Peyer's patch (tissue), 4 donors: ENCODE measurements at regions not wholly inside any gene's neighbourhood (a gene's known extent, or its start where the extent isn't known, plus 50 kb on each side); places are given as distances from the start of the nearest gene placed in this dataset.
"Not testable (repeated sequence)": the region's sequence is repeated elsewhere in the genome, so short reads cannot be mapped to it uniquely, and the experiment has no call there.

Experiments used
- DNase-seq, 3 donors: peaks; one replicate each; pipeline ENCODE4 v3.0.0-alpha.2; 2017 to 2019
- H3K27ac ChIP-seq, 4 donors: fragments of 200-600 bp; sonication (generic); one replicate each; pipeline ENCODE4 v1.5.1; 2016 to 2019
- H3K27me3 ChIP-seq, 2 donors: fragments of 200-600 bp; sonication (generic); one replicate each; pipeline ENCODE4 v1.5.1; 2019
- H3K36me3 ChIP-seq, 3 donors: fragments of 200-600 bp; sonication (generic); one replicate each; pipeline ENCODE4 v1.5.1; 2016 to 2019
- H3K4me1 ChIP-seq, 4 donors: fragments of 200-600 bp; sonication (generic); one replicate each; pipeline ENCODE4 v1.5.1; 2016 to 2019
- H3K4me3 ChIP-seq, 4 donors: fragments of 200-600 bp; sonication (generic); 1 replicate in 3 of 4; 2 replicates in 1 of 4; pipeline ENCODE4 v1.5.1; 2016 to 2019; ENCODE audit warnings: mild to moderate bottlenecking in 1 of 4
- H3K9me3 ChIP-seq, 4 donors: fragments of 200-600 bp; sonication (generic); one replicate each; pipeline ENCODE4 v1.5.1; 2016 to 2019; ENCODE audit warnings: mild to moderate bottlenecking in 1 of 4
- CTCF ChIP-seq, 6 experiments: fragments of 450-650 bp in 4 of 6; fragments of 200-600 bp in 2 of 6; sonication (generic) in 1 of 6; IDR thresholded peaks; one replicate each; pipeline ENCODE4 v1.5.1; 2017 to 2019; ENCODE audit warnings: antibody characterized with exemption in 6 of 6, mild to moderate bottlenecking in 3 of 6, moderate library complexity in 1 of 6
- POLR2A ChIP-seq, 2 donors: fragments of 450-650 bp; IDR thresholded peaks; one replicate each; pipeline ENCODE4 v1.5.1; 2017; ENCODE audit warnings: antibody characterized with exemption in 2 of 2, mild to moderate bottlenecking in 2 of 2, moderate library complexity in 2 of 2

- not testable (repeated sequence) for DNase-seq, H3K27ac ChIP-seq, H3K4me3 ChIP-seq, H3K36me3 ChIP-seq, H3K27me3 ChIP-seq, H3K4me1 ChIP-seq, H3K9me3 ChIP-seq
These were observed 183.0 kb downstream of the HACE1 start for GRCh38 chr6:104676679-104677078.

- not testable (repeated sequence) for H3K4me3 ChIP-seq
These were observed 184.6 kb downstream of the HACE1 start for GRCh38 chr6:104675161-104675560.

GRCh38 chr6:104673078-104673477 is 186.6 kb downstream of the HACE1 start:
- not testable (repeated sequence) for H3K4me3 ChIP-seq, H3K9me3 ChIP-seq, H3K27ac ChIP-seq, DNase-seq, H3K4me1 ChIP-seq, H3K36me3 ChIP-seq, H3K27me3 ChIP-seq

More at GRCh38 chr6:104675161-104675560, 184.6 kb downstream of the HACE1 start:
- not testable (repeated sequence) for H3K27ac ChIP-seq, DNase-seq, H3K36me3 ChIP-seq, H3K4me1 ChIP-seq, H3K27me3 ChIP-seq, H3K9me3 ChIP-seq

- H3K4me3 ChIP-seq, H3K27me3 ChIP-seq, H3K27ac ChIP-seq, H3K36me3 ChIP-seq, H3K9me3 ChIP-seq, H3K4me1 ChIP-seq, DNase-seq: not testable (repeated sequence)
These were observed 188.2 kb downstream of the HACE1 start for GRCh38 chr6:104671591-104671891.

GRCh38 chr6:104670834-104671590 is 188.7 kb downstream of the HACE1 start:
- H3K36me3 ChIP-seq, H3K27me3 ChIP-seq, DNase-seq, H3K9me3 ChIP-seq, H3K4me1 ChIP-seq, H3K27ac ChIP-seq, H3K4me3 ChIP-seq: not testable (repeated sequence)

- DNase-seq = no peak
- Histone ChIP-seq H3K9me3 (no peaks in the 10 kb centered on the region), H3K4me3 (no peak overlapping the region), H3K4me1 (no peaks in the 10 kb centered on the region), H3K36me3 (no peaks in the 10 kb centered on the region), H3K27me3 (no peaks in the 10 kb centered on the region), H3K27ac (no peak overlapping the region)
- TF ChIP-seq CTCF (IDR thresholded peaks at IDR 0.05) (no peak), POLR2A (IDR thresholded peaks at IDR 0.05) (no peak)
These were observed 190.2 kb downstream of the HACE1 start for GRCh38 chr6:104669483-104669882.

- Histone ChIP-seq H3K27ac (no peak overlapping the region), H3K27me3 (no peaks in the 10 kb centered on the region), H3K4me3 (no peak overlapping the region), H3K36me3 (no peaks in the 10 kb centered on the region), H3K4me1 (no peaks in the 10 kb centered on the region), H3K9me3 (no peaks in the 10 kb centered on the region)
- no peak for TF ChIP-seq CTCF (IDR thresholded peaks at IDR 0.05)
- TF ChIP-seq POLR2A (IDR thresholded peaks at IDR 0.05) = no peak
- DNase-seq = no peak
These were observed 203.5 kb downstream of the HACE1 start for GRCh38 chr6:104656235-104656634.

- DNase-seq = no peak
- Histone ChIP-seq H3K9me3 (no peaks in the 10 kb centered on the region), H3K27ac (no peak overlapping the region), H3K4me3 (no peak overlapping the region), H3K4me1 (no peaks in the 10 kb centered on the region), H3K27me3 (no peaks in the 10 kb centered on the region), H3K36me3 (no peaks in the 10 kb centered on the region)
- no peak for TF ChIP-seq CTCF (IDR thresholded peaks at IDR 0.05)
- no peak for TF ChIP-seq POLR2A (IDR thresholded peaks at IDR 0.05)
These were observed 205.9 kb downstream of the HACE1 start for GRCh38 chr6:104653781-104654180.
